HepG2 (cell line): ENCODE measurements at regions not wholly inside any gene's neighbourhood (a gene's known extent, or its start where the extent isn't known, plus 50 kb on each side); places are given as distances from the start of the nearest gene placed in this dataset.

ENCODE experiments used
- BRCA1 ChIP-seq: sonication (generic); formaldehyde crosslinking; IDR thresholded peaks from 2 replicates; pipeline ENCODE4 v1.4.0; 2020; ENCODE audit warnings: missing genetic modification reagents
- CREM ChIP-seq, 2 experiments: sonication (generic) in 1 of 2; formaldehyde crosslinking in 1 of 2; IDR thresholded peaks; 2 replicates each; pipeline versions ENCODE4 v1.4.0 to v1.6.1; 2016 to 2020; ENCODE audit warnings: antibody characterized with exemption in 1 of 2, mild to moderate bottlenecking in 1 of 2, missing genetic modification reagents in 1 of 2
- EZH2 ChIP-seq: conservative IDR thresholded peaks from 2 replicates; pipeline ENCODE4 v1.6.1; 2012; ENCODE audit warnings: mild to moderate bottlenecking, low read depth, low read length, moderate library complexity
- FOXJ3 ChIP-seq: sonication (generic); formaldehyde crosslinking; IDR thresholded peaks from 2 replicates; pipeline ENCODE4 v1.4.0; 2020; ENCODE audit warnings: missing genetic modification reagents, mild to moderate bottlenecking, borderline replicate concordance
- FOXO1 ChIP-seq: sonication (generic); formaldehyde crosslinking; IDR thresholded peaks from 2 replicates; pipeline ENCODE4 v1.4.0; 2020; ENCODE audit warnings: missing genetic modification reagents
- GPN1 ChIP-seq: sonication (generic); formaldehyde crosslinking; IDR thresholded peaks from 2 replicates; pipeline ENCODE4 v1.5.1; 2020; ENCODE audit warnings: missing genetic modification reagents, borderline replicate concordance
- GZF1 ChIP-seq: sonication (generic); formaldehyde crosslinking; IDR thresholded peaks from 2 replicates; pipeline ENCODE4 v1.5.1; 2020; ENCODE audit warnings: mild to moderate bottlenecking, missing genetic modification reagents
- HNRNPL ChIP-seq: fragments of 200-400 bp; formaldehyde crosslinking; IDR thresholded peaks from 2 replicates; pipeline ENCODE4 v1.6.1; 2017; ENCODE audit warnings: mild to moderate bottlenecking, low read depth, low read length
- KDM6A ChIP-seq: IDR thresholded peaks from 2 replicates; pipeline ENCODE4 v1.6.1; 2016; ENCODE audit warnings: low read depth
- NCOA1 ChIP-seq: sonication (generic); formaldehyde crosslinking; IDR thresholded peaks from 2 replicates; pipeline ENCODE4 v1.9.0; 2021; ENCODE audit warnings: missing genetic modification reagents
- NFE2 ChIP-seq: sonication (generic); formaldehyde crosslinking; IDR thresholded peaks from 2 replicates; pipeline ENCODE4 v1.4.0; 2020; ENCODE audit warnings: missing genetic modification reagents
- NFRKB ChIP-seq: fragments of 450-650 bp; IDR thresholded peaks from 2 replicates; pipeline ENCODE4 v1.6.1; 2017
- SOX6 ChIP-seq, 2 experiments: fragments of 450-650 bp in 1 of 2; sonication (generic) in 1 of 2; formaldehyde crosslinking in 1 of 2; IDR thresholded peaks; 2 replicates each; pipeline versions ENCODE4 v1.4.0 to v1.6.1; 2017 to 2020; ENCODE audit warnings: antibody characterized with exemption in 1 of 2, mild to moderate bottlenecking in 1 of 2, missing genetic modification reagents in 1 of 2
- SRF ChIP-seq: IDR thresholded peaks from 2 replicates; pipeline ENCODE4 v1.6.1; 2011; ENCODE audit warnings: mild to moderate bottlenecking, low read depth, low read length, moderate library complexity
- SRSF9 ChIP-seq: fragments of 200-400 bp; formaldehyde crosslinking; IDR thresholded peaks from 2 replicates; pipeline ENCODE4 v1.6.1; 2018; ENCODE audit warnings: borderline replicate concordance, mild to moderate bottlenecking, low read depth, low read length; ENCODE audit not compliant: insufficient read depth, poor library complexity, severe bottlenecking
- TEAD3 ChIP-seq: optimal IDR thresholded peaks from 2 replicates; pipeline ENCODE3; 2016; ENCODE audit warnings: borderline replicate concordance
- U2AF2 ChIP-seq: fragments of 200-400 bp; formaldehyde crosslinking; IDR thresholded peaks from 2 replicates; pipeline ENCODE4 v1.6.1; 2017; ENCODE audit warnings: low read depth, mild to moderate bottlenecking, low read length
- ZFP36L2 ChIP-seq: sonication (generic); formaldehyde crosslinking; IDR thresholded peaks from 2 replicates; pipeline ENCODE4 v1.4.0; 2020; ENCODE audit warnings: missing genetic modification reagents
- ZFP90 ChIP-seq: sonication (generic); formaldehyde crosslinking; IDR thresholded peaks from 2 replicates; pipeline ENCODE4 v1.8.0; 2022; ENCODE audit warnings: missing genetic modification reagents, mild to moderate bottlenecking, inconsistent platforms, borderline replicate concordance
- ZNF431 ChIP-seq: sonication (generic); formaldehyde crosslinking; IDR thresholded peaks from 2 replicates; pipeline ENCODE4 v1.9.0; 2022; ENCODE audit warnings: missing genetic modification reagents, low read depth, mild to moderate bottlenecking, borderline replicate concordance
- ZNF468 ChIP-seq: sonication (generic); formaldehyde crosslinking; IDR thresholded peaks from 2 replicates; pipeline ENCODE4 v1.8.0; 2022; ENCODE audit warnings: mild to moderate bottlenecking, moderate library complexity, missing genetic modification reagents
- ZNF678 ChIP-seq: sonication (generic); formaldehyde crosslinking; IDR thresholded peaks from 2 replicates; pipeline ENCODE4 v1.4.0; 2020; ENCODE audit warnings: mild to moderate bottlenecking, missing genetic modification reagents
- ZNF782 ChIP-seq: sonication (generic); formaldehyde crosslinking; IDR thresholded peaks from 2 replicates; pipeline ENCODE4 v1.4.0; 2020; ENCODE audit warnings: missing genetic modification reagents, mild to moderate bottlenecking, borderline replicate concordance
- TF ChIP-seq, protein P1 (sequence below): IDR thresholded peaks from 2 replicates; pipeline ENCODE4 v1.6.1; 2016; ENCODE audit warnings: low read depth
- TF ChIP-seq, protein P2 (sequence below): sonication (generic); formaldehyde crosslinking; IDR thresholded peaks from 2 replicates; pipeline ENCODE4 v1.4.0; 2020; ENCODE audit warnings: mild to moderate bottlenecking, missing genetic modification reagents
- TF ChIP-seq, protein P3 (sequence below): sonication (generic); formaldehyde crosslinking; conservative IDR thresholded peaks from 2 replicates; pipeline ENCODE4 v1.4.0; 2020; ENCODE audit warnings: missing genetic modification reagents

DNA sequence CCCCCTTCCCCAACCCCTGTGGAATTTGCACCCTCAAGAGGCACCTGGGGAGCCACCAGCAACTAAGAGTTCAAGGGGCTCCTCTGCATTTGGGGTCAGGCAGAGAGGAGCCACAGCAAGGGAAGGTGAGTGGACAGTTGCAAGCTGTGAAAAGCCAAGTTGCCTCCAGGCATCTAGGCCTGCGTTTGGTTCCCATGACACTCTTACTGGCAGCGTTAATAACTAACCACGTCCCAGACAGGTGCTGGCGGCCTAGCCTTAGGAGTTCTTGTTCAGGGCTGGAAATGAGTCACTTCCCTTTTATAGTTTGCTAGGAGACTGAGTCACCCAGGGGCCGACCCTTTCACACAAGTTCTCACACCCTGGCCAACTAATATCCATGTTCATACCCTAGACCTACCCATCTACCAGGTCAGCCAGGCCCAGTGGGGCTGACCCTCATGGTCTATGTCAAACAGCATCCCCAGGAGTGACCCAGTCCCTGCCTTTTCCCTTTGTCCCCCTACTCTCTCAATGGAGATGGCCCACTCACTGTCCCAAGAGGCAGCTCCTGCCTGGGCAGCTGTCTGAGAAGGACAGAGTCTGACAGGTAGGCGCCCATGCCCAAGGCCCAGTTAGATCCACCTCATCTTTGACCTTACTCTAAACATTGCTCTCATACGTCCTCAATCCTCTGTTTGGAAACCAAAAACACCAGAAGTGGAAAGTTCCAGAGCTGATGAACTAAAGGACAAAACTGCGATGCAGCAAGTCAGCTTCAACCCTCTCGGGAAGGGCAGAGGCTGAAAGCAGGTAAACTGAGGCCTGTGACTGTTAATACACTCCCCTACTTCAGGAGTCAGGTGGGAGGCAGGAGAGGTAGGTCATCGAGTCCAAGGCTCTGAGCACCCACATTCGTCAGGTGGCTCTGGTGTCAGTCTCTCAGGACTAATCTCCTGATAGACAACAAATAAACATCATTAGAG lies 300.6 kb downstream of the SOX9 start (continued):
- peak; percentile 52 for TF ChIP-seq ZFP90 (CRISPR knock-in tag)
- TF ChIP-seq ZNF678 (CRISPR knock-in tag): no peak; the same call in 1 of the 2 replicates
- peak; percentile 65 for TF ChIP-seq TEAD3
- TF ChIP-seq GZF1 (CRISPR knock-in tag): peak; percentile 69
- no peak for TF ChIP-seq GPN1
- TF ChIP-seq SOX6 (IDR thresholded peaks at IDR 0.05): no peak
- peak; percentile 82 for TF ChIP-seq SOX6 (CRISPR knock-in tag; IDR thresholded peaks at IDR 0.05)
- TF ChIP-seq U2AF2: 0 out of 2 replicates have a peak, but pooled peaks have one; percentile 76
- TF ChIP-seq ZNF468 (CRISPR knock-in tag): 0 out of 2 replicates have a peak, but pooled peaks have one; percentile 86
- 0 out of 2 replicates have a peak, but pooled peaks have one; percentile 20 for TF ChIP-seq BRCA1 (CRISPR knock-in tag)
- TF ChIP-seq SRF: peak; percentile 85; the same call in 1 of the 2 replicates
- TF ChIP-seq NFRKB: no peak
- TF ChIP-seq EZH2: no peak
- TF ChIP-seq, protein P1, sequence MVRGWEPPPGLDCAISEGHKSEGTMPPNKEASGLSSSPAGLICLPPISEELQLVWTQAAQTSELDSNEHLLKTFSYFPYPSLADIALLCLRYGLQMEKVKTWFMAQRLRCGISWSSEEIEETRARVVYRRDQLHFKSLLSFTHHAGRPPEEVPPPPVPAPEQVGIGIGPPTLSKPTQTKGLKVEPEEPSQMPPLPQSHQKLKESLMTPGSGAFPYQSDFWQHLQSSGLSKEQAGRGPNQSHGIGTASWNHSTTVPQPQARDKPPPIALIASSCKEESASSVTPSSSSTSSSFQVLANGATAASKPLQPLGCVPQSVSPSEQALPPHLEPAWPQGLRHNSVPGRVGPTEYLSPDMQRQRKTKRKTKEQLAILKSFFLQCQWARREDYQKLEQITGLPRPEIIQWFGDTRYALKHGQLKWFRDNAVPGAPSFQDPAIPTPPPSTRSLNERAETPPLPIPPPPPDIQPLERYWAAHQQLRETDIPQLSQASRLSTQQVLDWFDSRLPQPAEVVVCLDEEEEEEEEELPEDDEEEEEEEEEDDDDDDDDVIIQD (CRISPR knock-in tag): peak; percentile 85
- TF ChIP-seq ZNF431 (CRISPR knock-in tag): peak; percentile 72; the same call in 1 of the 2 replicates
- no peak for TF ChIP-seq SRSF9
- peak; percentile 65; the same call in 1 of the 2 replicates for TF ChIP-seq ZNF782 (CRISPR knock-in tag)
- no peak for TF ChIP-seq KDM6A
- TF ChIP-seq, protein P2, sequence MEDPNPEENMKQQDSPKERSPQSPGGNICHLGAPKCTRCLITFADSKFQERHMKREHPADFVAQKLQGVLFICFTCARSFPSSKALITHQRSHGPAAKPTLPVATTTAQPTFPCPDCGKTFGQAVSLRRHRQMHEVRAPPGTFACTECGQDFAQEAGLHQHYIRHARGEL: no peak
- peak; percentile 65; the same call in 1 of the 2 replicates for TF ChIP-seq FOXO1 (CRISPR knock-in tag)
- peak; percentile 37; the same call in 1 of the 2 replicates for TF ChIP-seq FOXJ3 (CRISPR knock-in tag)
- TF ChIP-seq, protein P3, sequence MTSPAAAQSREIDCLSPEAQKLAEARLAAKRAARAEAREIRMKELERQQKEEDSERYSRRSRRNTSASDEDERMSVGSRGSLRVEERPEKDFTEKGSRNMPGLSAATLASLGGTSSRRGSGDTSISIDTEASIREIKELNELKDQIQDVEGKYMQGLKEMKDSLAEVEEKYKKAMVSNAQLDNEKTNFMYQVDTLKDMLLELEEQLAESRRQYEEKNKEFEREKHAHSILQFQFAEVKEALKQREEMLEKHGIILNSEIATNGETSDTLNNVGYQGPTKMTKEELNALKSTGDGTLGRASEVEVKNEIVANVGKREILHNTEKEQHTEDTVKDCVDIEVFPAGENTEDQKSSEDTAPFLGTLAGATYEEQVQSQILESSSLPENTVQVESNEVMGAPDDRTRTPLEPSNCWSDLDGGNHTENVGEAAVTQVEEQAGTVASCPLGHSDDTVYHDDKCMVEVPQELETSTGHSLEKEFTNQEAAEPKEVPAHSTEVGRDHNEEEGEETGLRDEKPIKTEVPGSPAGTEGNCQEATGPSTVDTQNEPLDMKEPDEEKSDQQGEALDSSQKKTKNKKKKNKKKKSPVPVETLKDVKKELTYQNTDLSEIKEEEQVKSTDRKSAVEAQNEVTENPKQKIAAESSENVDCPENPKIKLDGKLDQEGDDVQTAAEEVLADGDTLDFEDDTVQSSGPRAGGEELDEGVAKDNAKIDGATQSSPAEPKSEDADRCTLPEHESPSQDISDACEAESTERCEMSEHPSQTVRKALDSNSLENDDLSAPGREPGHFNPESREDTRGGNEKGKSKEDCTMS (CRISPR knock-in tag): no peak
- no peak for TF ChIP-seq NFE2 (CRISPR knock-in tag)
- no peak for TF ChIP-seq ZFP36L2 (CRISPR knock-in tag)
- TF ChIP-seq NCOA1 (CRISPR knock-in tag): no peak
- peak; percentile 73 for TF ChIP-seq CREM (IDR thresholded peaks at IDR 0.05)
- no peak for TF ChIP-seq CREM (CRISPR knock-in tag; IDR thresholded peaks at IDR 0.05)
- TF ChIP-seq HNRNPL: peak; percentile 58; the same call in 1 of the 2 replicates
